ENCODE measurements at regions not wholly inside any gene's neighbourhood (a gene's known extent, or its start where the extent isn't known, plus 50 kb on each side); places are given as distances from the start of the nearest gene placed in this dataset.

DNA sequence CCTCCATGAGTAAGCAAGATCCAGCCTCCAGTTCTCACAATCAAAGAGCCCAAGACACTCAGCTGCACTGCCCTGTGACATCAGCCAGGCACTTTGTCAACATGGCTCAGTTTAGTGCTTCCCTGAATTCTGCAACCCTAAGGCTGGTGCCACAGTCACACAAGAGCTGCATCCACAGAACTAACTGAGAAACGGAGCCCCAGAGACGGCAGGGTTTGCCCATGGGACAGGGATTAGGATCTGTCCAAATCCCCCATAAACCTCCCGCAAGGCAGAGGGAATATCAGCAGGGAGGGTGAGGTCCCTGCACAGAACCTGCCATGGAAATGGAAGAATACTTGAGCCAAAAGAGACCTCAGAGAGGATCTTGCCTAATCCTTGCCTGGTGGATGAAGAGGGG, 70.4 kb upstream of the UQCRFS1 start:
- Mint-ChIP-seq H3K4me3 (ENCODE audit: low read depth) (no peak overlapping the region), H3K27ac (no peak overlapping the region), H3K36me3 (ENCODE audit: insufficient read depth) (no peaks in the 10 kb centered on the region), H3K27me3 (peaks cover 50% of the 10 kb centered on the region), H3K4me1 (ENCODE audit: low read depth) (peaks cover 7% of the 10 kb centered on the region), H3K9me3 (ENCODE audit: low read depth) (peaks cover 4% of the 10 kb centered on the region)
- no peak for DNase-seq (ENCODE audit: low spot score, unreplicated experiment)
- TF ChIP-seq, protein P1, sequence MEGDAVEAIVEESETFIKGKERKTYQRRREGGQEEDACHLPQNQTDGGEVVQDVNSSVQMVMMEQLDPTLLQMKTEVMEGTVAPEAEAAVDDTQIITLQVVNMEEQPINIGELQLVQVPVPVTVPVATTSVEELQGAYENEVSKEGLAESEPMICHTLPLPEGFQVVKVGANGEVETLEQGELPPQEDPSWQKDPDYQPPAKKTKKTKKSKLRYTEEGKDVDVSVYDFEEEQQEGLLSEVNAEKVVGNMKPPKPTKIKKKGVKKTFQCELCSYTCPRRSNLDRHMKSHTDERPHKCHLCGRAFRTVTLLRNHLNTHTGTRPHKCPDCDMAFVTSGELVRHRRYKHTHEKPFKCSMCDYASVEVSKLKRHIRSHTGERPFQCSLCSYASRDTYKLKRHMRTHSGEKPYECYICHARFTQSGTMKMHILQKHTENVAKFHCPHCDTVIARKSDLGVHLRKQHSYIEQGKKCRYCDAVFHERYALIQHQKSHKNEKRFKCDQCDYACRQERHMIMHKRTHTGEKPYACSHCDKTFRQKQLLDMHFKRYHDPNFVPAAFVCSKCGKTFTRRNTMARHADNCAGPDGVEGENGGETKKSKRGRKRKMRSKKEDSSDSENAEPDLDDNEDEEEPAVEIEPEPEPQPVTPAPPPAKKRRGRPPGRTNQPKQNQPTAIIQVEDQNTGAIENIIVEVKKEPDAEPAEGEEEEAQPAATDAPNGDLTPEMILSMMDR (IDR thresholded peaks at IDR 0.05; ENCODE audit: unreplicated experiment) = no peak

GRCh38 chr19:29285187-29285687, 72.3 kb upstream of the UQCRFS1 start:
- Mint-ChIP-seq H3K27me3 (peaks cover 56% of the 10 kb centered on the region), H3K27ac (no peak overlapping the region)

GRCh38 chr19:29285878-29286277, 72.9 kb upstream of the UQCRFS1 start:
- Mint-ChIP-seq H3K9me3 (ENCODE audit: low read depth) (no peaks in the 10 kb centered on the region), H3K27ac (no peak overlapping the region), H3K27me3 (peaks cover 56% of the 10 kb centered on the region), H3K36me3 (ENCODE audit: insufficient read depth) (no peaks in the 10 kb centered on the region), H3K4me1 (ENCODE audit: low read depth) (no peaks in the 10 kb centered on the region), H3K4me3 (ENCODE audit: low read depth) (no peak overlapping the region)
- TF ChIP-seq, protein P1 (IDR thresholded peaks at IDR 0.05; ENCODE audit: unreplicated experiment) = peak; percentile 45
- no peak for DNase-seq (ENCODE audit: low spot score, unreplicated experiment)

More at GRCh38 chr19:29285187-29285687, 72.3 kb upstream of the UQCRFS1 start:
- Mint-ChIP-seq H3K4me3 (ENCODE audit: low read depth) (no peak overlapping the region), H3K4me1 (ENCODE audit: low read depth) (no peaks in the 10 kb centered on the region), H3K36me3 (ENCODE audit: insufficient read depth) (no peaks in the 10 kb centered on the region), H3K9me3 (ENCODE audit: low read depth) (peaks cover 4% of the 10 kb centered on the region)
- DNase-seq (ENCODE audit: low spot score, unreplicated experiment) = no peak
- TF ChIP-seq, protein P1 (IDR thresholded peaks at IDR 0.05; ENCODE audit: unreplicated experiment) = no peak

DNA sequence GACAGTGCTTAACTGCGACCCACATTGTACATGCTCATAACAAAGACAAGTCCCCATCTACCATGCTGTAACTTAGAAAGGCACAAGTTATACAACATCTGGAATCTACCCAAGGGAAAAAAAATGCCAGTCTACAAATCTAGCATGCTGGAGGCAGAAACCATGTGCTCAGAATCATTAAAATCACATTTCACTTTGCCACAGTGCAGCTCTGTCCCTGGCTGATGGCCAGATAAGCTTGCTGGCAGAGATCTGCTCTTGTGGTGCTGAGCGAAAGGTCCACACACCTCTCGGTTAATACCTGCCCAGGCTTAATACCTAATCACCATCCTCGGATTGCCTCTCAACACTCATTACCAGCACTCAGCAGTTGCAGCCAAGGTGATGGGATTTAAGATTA, 74.1 kb upstream of the UQCRFS1 start:
- no peaks in the 10 kb centered on the region for H3K4me1 Mint-ChIP-seq (ENCODE audit: low read depth)
- TF ChIP-seq, protein P1 (IDR thresholded peaks at IDR 0.05; ENCODE audit: unreplicated experiment) = no peak
- no peaks in the 10 kb centered on the region for H3K9me3 Mint-ChIP-seq (ENCODE audit: low read depth)
- peaks cover 58% of the 10 kb centered on the region for H3K27me3 Mint-ChIP-seq
- H3K27ac Mint-ChIP-seq = no peak overlapping the region
- DNase-seq (ENCODE audit: low spot score, unreplicated experiment) = no peak
- H3K4me3 Mint-ChIP-seq (ENCODE audit: low read depth) = no peak overlapping the region
- H3K36me3 Mint-ChIP-seq (ENCODE audit: insufficient read depth) = no peaks in the 10 kb centered on the region

GRCh38 chr19:29288256-29288655, 75.3 kb upstream of the UQCRFS1 start:
- Mint-ChIP-seq H3K27ac (no peak overlapping the region), H3K27me3 (peaks cover 56% of the 10 kb centered on the region), H3K36me3 (ENCODE audit: insufficient read depth) (no peaks in the 10 kb centered on the region), H3K4me1 (ENCODE audit: low read depth) (no peaks in the 10 kb centered on the region), H3K9me3 (ENCODE audit: low read depth) (no peaks in the 10 kb centered on the region), H3K4me3 (ENCODE audit: low read depth) (no peak overlapping the region)
- TF ChIP-seq, protein P1 (IDR thresholded peaks at IDR 0.05; ENCODE audit: unreplicated experiment) = no peak
- no peak for DNase-seq (ENCODE audit: low spot score, unreplicated experiment)
